ENCODE measurements at regions not wholly inside any gene's neighbourhood (a gene's known extent, or its start where the extent isn't known, plus 50 kb on each side); places are given as distances from the start of the nearest gene placed in this dataset.

DNA sequence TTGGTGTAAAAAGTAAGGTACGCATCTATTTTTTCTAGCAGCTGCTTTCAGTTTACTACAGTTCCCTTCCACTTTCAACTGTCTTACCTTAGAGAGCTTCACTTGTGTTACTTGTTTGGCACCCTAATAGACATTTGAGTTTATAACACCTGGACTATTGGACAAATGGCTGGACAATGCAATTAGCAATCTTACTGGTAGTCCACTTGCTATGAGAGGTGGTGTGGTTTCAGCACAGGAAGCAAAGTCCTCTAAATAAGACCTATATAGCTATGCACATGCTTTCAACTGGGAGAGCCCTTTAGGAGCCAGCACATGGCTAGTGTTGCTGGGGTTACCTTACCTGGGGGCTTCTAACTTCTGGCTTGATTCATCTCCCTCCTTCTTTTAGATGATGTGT is 119.6 kb upstream of the RANBP3L start:
- TF ChIP-seq, protein P1, sequence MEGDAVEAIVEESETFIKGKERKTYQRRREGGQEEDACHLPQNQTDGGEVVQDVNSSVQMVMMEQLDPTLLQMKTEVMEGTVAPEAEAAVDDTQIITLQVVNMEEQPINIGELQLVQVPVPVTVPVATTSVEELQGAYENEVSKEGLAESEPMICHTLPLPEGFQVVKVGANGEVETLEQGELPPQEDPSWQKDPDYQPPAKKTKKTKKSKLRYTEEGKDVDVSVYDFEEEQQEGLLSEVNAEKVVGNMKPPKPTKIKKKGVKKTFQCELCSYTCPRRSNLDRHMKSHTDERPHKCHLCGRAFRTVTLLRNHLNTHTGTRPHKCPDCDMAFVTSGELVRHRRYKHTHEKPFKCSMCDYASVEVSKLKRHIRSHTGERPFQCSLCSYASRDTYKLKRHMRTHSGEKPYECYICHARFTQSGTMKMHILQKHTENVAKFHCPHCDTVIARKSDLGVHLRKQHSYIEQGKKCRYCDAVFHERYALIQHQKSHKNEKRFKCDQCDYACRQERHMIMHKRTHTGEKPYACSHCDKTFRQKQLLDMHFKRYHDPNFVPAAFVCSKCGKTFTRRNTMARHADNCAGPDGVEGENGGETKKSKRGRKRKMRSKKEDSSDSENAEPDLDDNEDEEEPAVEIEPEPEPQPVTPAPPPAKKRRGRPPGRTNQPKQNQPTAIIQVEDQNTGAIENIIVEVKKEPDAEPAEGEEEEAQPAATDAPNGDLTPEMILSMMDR (IDR thresholded peaks at IDR 0.05): no peak
- no peak for TF ChIP-seq POLR2A (IDR thresholded peaks at IDR 0.05)

All from uterus (tissue), 2 donors.